SK-N-SH (cell line): ENCODE measurements at regions not wholly inside any gene's neighbourhood (a gene's known extent, or its start where the extent isn't known, plus 50 kb on each side); places are given as distances from the start of the nearest gene placed in this dataset.

ENCODE experiments used
- CTCF ChIA-PET: fragments of 300-600, 350-600 bp; formaldehyde crosslinking; extraction: SDS; loops from one replicate; lab custom pipeline; 2021; lab: Yijun Ruan, JAX
- POLR2A ChIA-PET: fragments of 350-600 bp; sonication (Branson Sonifier 250); formaldehyde crosslinking; extraction: SDS; loops from one replicate; lab custom pipeline; 2020; ENCODE audit warnings: antibody characterized with exemption, inconsistent platforms; lab: Yijun Ruan, JAX
- DNase-seq: peaks from one replicate; pipeline ENCODE4 v3.0.0; 2012
- H2AFZ ChIP-seq: fragments of 200-600 bp; sonication (generic); 2 replicates; pipeline ENCODE4 v1.8.1; 2016; ENCODE audit warnings: antibody characterized with exemption, mild to moderate bottlenecking, low read depth
- H3F3A ChIP-seq: fragments of 200-600 bp; sonication (generic); replicated peaks from 2 replicates; pipeline ENCODE3; 2016; ENCODE audit warnings: antibody characterized with exemption, mild to moderate bottlenecking; ENCODE audit not compliant: insufficient read depth
- H3K27ac ChIP-seq, 2 experiments: fragments of 200-500 bp in 1 of 2; fragments of 200-600 bp in 1 of 2; sonication (Bioruptor generic) in 1 of 2; sonication (generic), shearing (Covaris generic) in 1 of 2; 2 replicates each; pipeline versions ENCODE4 v1.5.1 to v1.6.1; 2014 to 2016; ENCODE audit warnings: low read depth in 2 of 2, inconsistent platforms in 1 of 2, low read length in 1 of 2, mild to moderate bottlenecking in 1 of 2, mixed read lengths in 1 of 2
- H3K27me3 ChIP-seq: fragments of 200-600 bp; sonication (generic), shearing (Covaris generic); 2 replicates; pipeline ENCODE4 v1.6.1; 2016; ENCODE audit warnings: mixed run types; ENCODE audit not compliant: insufficient read depth
- H3K36me3 ChIP-seq, 2 experiments: fragments of 200-500 bp in 1 of 2; fragments of 200-600 bp in 1 of 2; sonication (Bioruptor generic) in 1 of 2; sonication (generic) in 1 of 2; replicated peaks in 1 of 2; 2 replicates each; pipeline versions ENCODE3 to v1.5.1; 2014 to 2016; ENCODE audit warnings: low read length in 1 of 2, mild to moderate bottlenecking in 1 of 2; ENCODE audit not compliant: insufficient read depth in 2 of 2, control insufficient read depth in 1 of 2
- H3K4me1 ChIP-seq, 2 experiments: fragments of 200-500 bp in 1 of 2; fragments of 200-600 bp in 1 of 2; sonication (Bioruptor generic) in 1 of 2; sonication (generic), shearing (Covaris generic) in 1 of 2; 2 replicates each; pipeline versions ENCODE4 v1.5.1 to v1.6.1; 2014 to 2016; ENCODE audit warnings: low read depth in 1 of 2, low read length in 1 of 2, mixed run types in 1 of 2; ENCODE audit not compliant: insufficient read depth in 2 of 2, control insufficient read depth in 1 of 2
- H3K4me2 ChIP-seq: fragments of 200-600 bp; sonication (generic), shearing (Covaris generic); 2 replicates; pipeline ENCODE4 v1.6.1; 2017; ENCODE audit warnings: mixed run types
- H3K4me3 ChIP-seq, 2 experiments: fragments of 200-500 bp in 1 of 2; fragments of 200-600 bp in 1 of 2; sonication (Bioruptor generic) in 1 of 2; sonication (generic), shearing (Covaris generic) in 1 of 2; 2 replicates each; pipeline versions ENCODE4 v1.5.1 to v1.8.1; 2014 to 2016; ENCODE audit warnings: low read depth in 2 of 2, inconsistent platforms in 1 of 2, low read length in 1 of 2, mild to moderate bottlenecking in 1 of 2, mixed read lengths in 1 of 2, moderate library complexity in 1 of 2
- H3K79me2 ChIP-seq: fragments of 200-600 bp; sonication (generic); 2 replicates; pipeline ENCODE4 v1.8.1; 2017; ENCODE audit warnings: mild to moderate bottlenecking; ENCODE audit not compliant: insufficient read depth
- H3K9ac ChIP-seq: fragments of 200-600 bp; sonication (generic); 2 replicates; pipeline ENCODE4 v1.6.1; 2017; ENCODE audit warnings: mixed run types
- H3K9me2 ChIP-seq: fragments of 200-600 bp; sonication (generic); 2 replicates; pipeline ENCODE4 v1.6.1; 2017; ENCODE audit warnings: mixed run types
- H3K9me3 ChIP-seq: fragments of 200-600 bp; sonication (generic); 2 replicates; pipeline ENCODE4 v1.6.1; 2017; ENCODE audit warnings: mixed run types, mild to moderate bottlenecking, moderate library complexity
- H4K20me1 ChIP-seq: fragments of 200-600 bp; sonication (generic); 2 replicates; pipeline ENCODE4 v1.6.1; 2017; ENCODE audit warnings: mild to moderate bottlenecking, mixed run types; ENCODE audit not compliant: insufficient read depth
- ELF1 ChIP-seq: IDR thresholded peaks from 2 replicates; pipeline ENCODE4 v1.4.0; 2012
- EP300 ChIP-seq, 2 experiments: IDR thresholded peaks; 2 replicates each; pipeline versions ENCODE4 v1.4.0 to v1.6.1; 2012; ENCODE audit warnings: borderline replicate concordance in 1 of 2, low read depth in 1 of 2, low read length in 1 of 2
- EZH2phosphoT487 ChIP-seq: fragments of 200-600 bp; sonication (generic); IDR thresholded peaks from 2 replicates; pipeline ENCODE4 v1.6.1; 2017; ENCODE audit warnings: low read depth, mixed run types, mild to moderate bottlenecking, antibody characterized with exemption, moderate library complexity, borderline replicate concordance
- FOXJ3 ChIP-seq: sonication (generic); formaldehyde crosslinking; IDR thresholded peaks from 2 replicates; pipeline ENCODE4 v1.5.1; 2020; ENCODE audit warnings: mild to moderate bottlenecking, missing genetic modification reagents
- FOXM1 ChIP-seq: IDR thresholded peaks from 2 replicates; pipeline ENCODE4 v1.4.0; 2012; ENCODE audit warnings: low read depth, mild to moderate bottlenecking
- JUND ChIP-seq: IDR thresholded peaks from 2 replicates; pipeline ENCODE4 v1.4.0; 2012
- MXI1 ChIP-seq: IDR thresholded peaks from 2 replicates; pipeline ENCODE4 v1.6.1; 2012; ENCODE audit warnings: mild to moderate bottlenecking, low read depth, low read length, improper control_type of control experiment
- NFIC ChIP-seq: IDR thresholded peaks from 2 replicates; pipeline ENCODE4 v1.4.0; 2012; ENCODE audit warnings: borderline replicate concordance
- NRF1 ChIP-seq: IDR thresholded peaks from 2 replicates; pipeline ENCODE4 v1.6.1; 2012; ENCODE audit warnings: low read depth, mild to moderate bottlenecking, low read length
- REST ChIP-seq: IDR thresholded peaks from 2 replicates; pipeline ENCODE4 v1.6.1; 2012; ENCODE audit warnings: mild to moderate bottlenecking, low read depth, low read length, moderate library complexity
- RXRA ChIP-seq: IDR thresholded peaks from 2 replicates; pipeline ENCODE4 v1.4.0; 2012; ENCODE audit warnings: low read depth, mild to moderate bottlenecking, borderline replicate concordance
- SIN3A ChIP-seq: IDR thresholded peaks from 2 replicates; pipeline ENCODE4 v1.6.1; 2012; ENCODE audit warnings: low read depth, mild to moderate bottlenecking, low read length, moderate library complexity, borderline replicate concordance
- SMC3 ChIP-seq: IDR thresholded peaks from 2 replicates; pipeline ENCODE4 v1.6.1; 2012; ENCODE audit warnings: low read depth, low read length, improper control_type of control experiment
- YY1 ChIP-seq: IDR thresholded peaks from 2 replicates; pipeline ENCODE4 v1.4.0; 2012; ENCODE audit warnings: low read depth, mild to moderate bottlenecking
- WGBS: methylation state at CpG from one replicate; pipeline ENCODE4 v1.1.6; 2017; ENCODE audit warnings: low lambda C conversion rate; 5-methylcytosine and 5-hydroxymethylcytosine counted together
- TF ChIP-seq, protein P1 (sequence below): fragments of 150-350 bp; IDR thresholded peaks from 2 replicates; pipeline ENCODE4 v1.6.1; 2016; ENCODE audit warnings: mild to moderate bottlenecking, low read depth, low read length
- TF ChIP-seq, protein P2 (sequence below): IDR thresholded peaks from 2 replicates; pipeline ENCODE4 v1.4.0; 2012; ENCODE audit warnings: low read depth, borderline replicate concordance
- TF ChIP-seq, protein P3 (sequence below): IDR thresholded peaks from 2 replicates; pipeline ENCODE4 v1.4.0; 2012; ENCODE audit warnings: low read depth, borderline replicate concordance
- TF ChIP-seq, protein P4 (sequence below): IDR thresholded peaks from 2 replicates; pipeline ENCODE4; 2012
- TF ChIP-seq, protein P5 (sequence below): IDR thresholded peaks from 2 replicates; pipeline ENCODE4 v1.4.0; 2012; ENCODE audit warnings: low read depth

GRCh38 chr4:134888156-134888555, 686.6 kb upstream of the PABPC4L start:
- H3K27me3 ChIP-seq, result no peaks in the 10 kb centered on the region
- TF ChIP-seq ELF1, result no peak
- no peak for TF ChIP-seq NRF1
- TF ChIP-seq, protein P1, sequence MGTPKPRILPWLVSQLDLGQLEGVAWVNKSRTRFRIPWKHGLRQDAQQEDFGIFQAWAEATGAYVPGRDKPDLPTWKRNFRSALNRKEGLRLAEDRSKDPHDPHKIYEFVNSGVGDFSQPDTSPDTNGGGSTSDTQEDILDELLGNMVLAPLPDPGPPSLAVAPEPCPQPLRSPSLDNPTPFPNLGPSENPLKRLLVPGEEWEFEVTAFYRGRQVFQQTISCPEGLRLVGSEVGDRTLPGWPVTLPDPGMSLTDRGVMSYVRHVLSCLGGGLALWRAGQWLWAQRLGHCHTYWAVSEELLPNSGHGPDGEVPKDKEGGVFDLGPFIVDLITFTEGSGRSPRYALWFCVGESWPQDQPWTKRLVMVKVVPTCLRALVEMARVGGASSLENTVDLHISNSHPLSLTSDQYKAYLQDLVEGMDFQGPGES, result no peak
- no peaks in the 10 kb centered on the region for H4K20me1 ChIP-seq
- ChIA-PET POLR2A (no interaction called here), CTCF (no interaction called here)
- H3K9me3 ChIP-seq, result no peaks in the 10 kb centered on the region
- no peaks in the 10 kb centered on the region for H3K36me3 ChIP-seq
- DNase-seq, result no peak
- no peaks in the 10 kb centered on the region for H3K4me1 ChIP-seq
- no peak overlapping the region for H3K27ac ChIP-seq
- no peak overlapping the region for H3K4me2 ChIP-seq
- no peak overlapping the region for H2AFZ ChIP-seq
- no peaks in the 10 kb centered on the region for H3F3A ChIP-seq
- H3K9me2 ChIP-seq, result no peaks in the 10 kb centered on the region
- WGBS, result 13% methylated on average over 2 of the region's 2 CpGs
- H3K79me2 ChIP-seq, result no peaks in the 10 kb centered on the region
- no peak overlapping the region for H3K4me3 ChIP-seq
- H3K9ac ChIP-seq, result no peak overlapping the region

DNA sequence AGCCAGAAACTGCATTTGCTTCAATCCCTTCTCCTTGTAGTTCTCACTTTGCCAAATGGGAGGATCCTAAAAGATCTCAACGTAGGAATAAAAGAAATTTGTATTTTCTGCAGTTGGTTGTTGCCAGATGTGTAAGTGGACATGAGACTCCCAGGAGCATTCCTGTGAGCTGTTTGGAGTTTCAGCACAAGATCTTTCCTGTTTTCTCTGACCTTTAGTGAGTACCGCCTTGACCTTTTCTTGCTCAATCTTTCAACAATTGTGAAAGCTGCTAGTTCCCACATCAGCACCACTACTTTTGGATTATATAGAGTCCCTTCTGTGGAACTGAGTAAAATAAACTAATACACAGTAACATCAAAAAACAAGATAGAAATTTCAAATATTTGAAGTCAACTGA, 683.8 kb upstream of the PABPC4L start:
- TF ChIP-seq MXI1, result no peak
- no peak for TF ChIP-seq EP300 (IDR thresholded peaks at IDR 0.05; ENCODE audit: borderline replicate concordance in 1 of 2, low read depth in 1 of 2, low read length in 1 of 2)
- TF ChIP-seq, protein P2, sequence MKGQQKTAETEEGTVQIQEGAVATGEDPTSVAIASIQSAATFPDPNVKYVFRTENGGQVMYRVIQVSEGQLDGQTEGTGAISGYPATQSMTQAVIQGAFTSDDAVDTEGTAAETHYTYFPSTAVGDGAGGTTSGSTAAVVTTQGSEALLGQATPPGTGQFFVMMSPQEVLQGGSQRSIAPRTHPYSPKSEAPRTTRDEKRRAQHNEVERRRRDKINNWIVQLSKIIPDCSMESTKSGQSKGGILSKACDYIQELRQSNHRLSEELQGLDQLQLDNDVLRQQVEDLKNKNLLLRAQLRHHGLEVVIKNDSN, result no peak
- no peak for TF ChIP-seq SIN3A
- TF ChIP-seq, protein P3, sequence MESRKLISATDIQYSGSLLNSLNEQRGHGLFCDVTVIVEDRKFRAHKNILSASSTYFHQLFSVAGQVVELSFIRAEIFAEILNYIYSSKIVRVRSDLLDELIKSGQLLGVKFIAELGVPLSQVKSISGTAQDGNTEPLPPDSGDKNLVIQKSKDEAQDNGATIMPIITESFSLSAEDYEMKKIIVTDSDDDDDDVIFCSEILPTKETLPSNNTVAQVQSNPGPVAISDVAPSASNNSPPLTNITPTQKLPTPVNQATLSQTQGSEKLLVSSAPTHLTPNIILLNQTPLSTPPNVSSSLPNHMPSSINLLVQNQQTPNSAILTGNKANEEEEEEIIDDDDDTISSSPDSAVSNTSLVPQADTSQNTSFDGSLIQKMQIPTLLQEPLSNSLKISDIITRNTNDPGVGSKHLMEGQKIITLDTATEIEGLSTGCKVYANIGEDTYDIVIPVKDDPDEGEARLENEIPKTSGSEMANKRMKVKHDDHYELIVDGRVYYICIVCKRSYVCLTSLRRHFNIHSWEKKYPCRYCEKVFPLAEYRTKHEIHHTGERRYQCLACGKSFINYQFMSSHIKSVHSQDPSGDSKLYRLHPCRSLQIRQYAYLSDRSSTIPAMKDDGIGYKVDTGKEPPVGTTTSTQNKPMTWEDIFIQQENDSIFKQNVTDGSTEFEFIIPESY, result no peak
- TF ChIP-seq, protein P4, sequence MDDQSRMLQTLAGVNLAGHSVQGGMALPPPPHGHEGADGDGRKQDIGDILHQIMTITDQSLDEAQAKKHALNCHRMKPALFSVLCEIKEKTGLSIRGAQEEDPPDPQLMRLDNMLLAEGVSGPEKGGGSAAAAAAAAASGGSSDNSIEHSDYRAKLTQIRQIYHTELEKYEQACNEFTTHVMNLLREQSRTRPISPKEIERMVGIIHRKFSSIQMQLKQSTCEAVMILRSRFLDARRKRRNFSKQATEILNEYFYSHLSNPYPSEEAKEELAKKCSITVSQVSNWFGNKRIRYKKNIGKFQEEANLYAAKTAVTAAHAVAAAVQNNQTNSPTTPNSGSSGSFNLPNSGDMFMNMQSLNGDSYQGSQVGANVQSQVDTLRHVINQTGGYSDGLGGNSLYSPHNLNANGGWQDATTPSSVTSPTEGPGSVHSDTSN, result no peak
- TF ChIP-seq NFIC, result no peak
- no peak for TF ChIP-seq YY1
- TF ChIP-seq JUND, result no peak
- TF ChIP-seq SMC3, result no peak
- no peak for TF ChIP-seq REST
- TF ChIP-seq, protein P1, result no peak
- TF ChIP-seq EZH2phosphoT487, result no peak
- no peak for TF ChIP-seq FOXJ3 (CRISPR knock-in tag)
- TF ChIP-seq RXRA, result no peak
- no peak for TF ChIP-seq FOXM1
- TF ChIP-seq, protein P5, sequence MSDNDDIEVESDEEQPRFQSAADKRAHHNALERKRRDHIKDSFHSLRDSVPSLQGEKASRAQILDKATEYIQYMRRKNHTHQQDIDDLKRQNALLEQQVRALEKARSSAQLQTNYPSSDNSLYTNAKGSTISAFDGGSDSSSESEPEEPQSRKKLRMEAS, result no peak
- 13% methylated on average over 2 of the region's 2 CpGs for WGBS
- no peaks in the 10 kb centered on the region for H3K79me2 ChIP-seq
- H3K27ac ChIP-seq, result no peak overlapping the region
- CTCF ChIA-PET, result no interaction called here
- H3K9me3 ChIP-seq, result no peaks in the 10 kb centered on the region
- POLR2A ChIA-PET, result no interaction called here
- H3K4me2 ChIP-seq, result no peak overlapping the region
- no peaks in the 10 kb centered on the region for H3F3A ChIP-seq
- H3K4me1 ChIP-seq, result no peaks in the 10 kb centered on the region
- no peaks in the 10 kb centered on the region for H4K20me1 ChIP-seq
- no peak overlapping the region for H3K4me3 ChIP-seq
- H2AFZ ChIP-seq, result no peak overlapping the region
- H3K9ac ChIP-seq, result no peak overlapping the region
- no peaks in the 10 kb centered on the region for H3K27me3 ChIP-seq
- H3K36me3 ChIP-seq, result no peaks in the 10 kb centered on the region
- no peaks in the 10 kb centered on the region for H3K9me2 ChIP-seq
- no peak for DNase-seq
